NT2/D1 (cell line): ENCODE measurements at regions not wholly inside any gene's neighbourhood (a gene's known extent, or its start where the extent isn't known, plus 50 kb on each side); places are given as distances from the start of the nearest gene placed in this dataset.
A peak's percentile ranks its signal among the peaks of the same experiment; 100 is the strongest.

Source experiments
- DNase-seq: peaks from one replicate; pipeline ENCODE4 v3.0.0-alpha.2; 2011; ENCODE audit warnings: low read depth, low spot score
- H3K27me3 ChIP-seq: 2 replicates; pipeline ENCODE4 v1.6.0; 2011; ENCODE audit warnings: mild to moderate bottlenecking; ENCODE audit not compliant: insufficient read length, insufficient read depth
- H3K36me3 ChIP-seq: 2 replicates; pipeline ENCODE4 v1.6.1; 2011; ENCODE audit warnings: mild to moderate bottlenecking, low read length, mixed read lengths; ENCODE audit not compliant: insufficient read depth, insufficient read length
- H3K4me1 ChIP-seq: 2 replicates; pipeline ENCODE4 v1.5.1; 2011; ENCODE audit not compliant: insufficient read depth, insufficient read length
- H3K4me3 ChIP-seq: 2 replicates; pipeline ENCODE4 v1.5.1; 2011; ENCODE audit warnings: low read depth; ENCODE audit not compliant: insufficient read length
- H3K9ac ChIP-seq: 2 replicates; pipeline ENCODE4 v1.6.0; 2011; ENCODE audit warnings: low read depth; ENCODE audit not compliant: insufficient read length
- H3K9me3 ChIP-seq: 2 replicates; pipeline ENCODE4 v1.5.1; 2011; ENCODE audit warnings: mild to moderate bottlenecking, low read length; ENCODE audit not compliant: insufficient read depth
- SUZ12 ChIP-seq: IDR thresholded peaks from 2 replicates; pipeline ENCODE4 v1.6.1; 2011; ENCODE audit not compliant: insufficient read length, insufficient read depth; ENCODE audit errors: extremely low read depth
- YY1 ChIP-seq: IDR thresholded peaks from 2 replicates; pipeline ENCODE4 v1.6.1; 2011; ENCODE audit not compliant: insufficient read length, insufficient read depth
- ZNF274 ChIP-seq: IDR thresholded peaks from 2 replicates; pipeline ENCODE4 v1.6.1; 2011; ENCODE audit warnings: mild to moderate bottlenecking, low read depth, low read length

DNA sequence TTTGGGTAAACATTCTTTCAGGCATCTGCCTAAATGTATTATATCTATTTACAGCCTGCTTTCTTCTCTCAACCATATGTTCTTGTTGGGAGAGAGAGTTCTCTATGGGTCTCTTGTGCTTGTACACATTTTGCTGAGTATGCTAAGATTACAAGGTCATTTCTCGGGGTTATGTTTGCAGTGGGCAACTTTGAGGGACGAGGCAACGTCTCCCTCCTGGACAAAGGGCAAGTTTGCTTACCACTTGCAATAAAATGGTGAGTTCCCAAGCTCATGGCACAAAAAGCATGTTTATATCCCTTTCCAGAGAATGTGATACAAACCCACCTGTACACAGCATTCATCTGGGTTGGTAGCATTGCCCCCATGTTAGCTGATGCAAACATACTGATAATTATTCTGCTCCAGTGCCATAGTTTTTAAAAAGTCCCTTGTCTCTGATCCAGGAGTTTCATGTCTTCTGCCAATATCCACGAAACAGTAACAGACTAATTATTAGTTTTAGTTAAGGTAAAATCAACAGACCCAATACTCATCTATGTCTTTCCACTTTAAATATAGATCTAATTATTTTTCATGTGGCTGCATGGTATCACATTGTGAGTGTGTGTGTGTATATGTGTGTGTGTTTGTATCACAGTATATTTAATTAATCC is 84.2 kb upstream of the MAPK4 start:
- Histone ChIP-seq H3K36me3 (no peaks in the 10 kb centered on the region), H3K4me3 (no peak overlapping the region), H3K4me1 (no peaks in the 10 kb centered on the region), H3K27me3 (no peaks in the 10 kb centered on the region), H3K9me3 (no peaks in the 10 kb centered on the region), H3K9ac (no peak overlapping the region)
- DNase-seq: no peak
- TF ChIP-seq ZNF274: no peak
- no peak for TF ChIP-seq SUZ12
- TF ChIP-seq YY1: no peak

GRCh38 chr18:50492097-50492496 is 67.8 kb upstream of the MAPK4 start:
- peaks cover 8% of the 10 kb centered on the region for H3K9me3 ChIP-seq
- no peak for DNase-seq
- no peak overlapping the region for H3K9ac ChIP-seq
- H3K36me3 ChIP-seq: no peaks in the 10 kb centered on the region
- no peak for TF ChIP-seq SUZ12
- no peak for TF ChIP-seq ZNF274
- TF ChIP-seq YY1: no peak
- H3K4me3 ChIP-seq: no peak overlapping the region
- H3K4me1 ChIP-seq: no peaks in the 10 kb centered on the region
- no peaks in the 10 kb centered on the region for H3K27me3 ChIP-seq

DNA sequence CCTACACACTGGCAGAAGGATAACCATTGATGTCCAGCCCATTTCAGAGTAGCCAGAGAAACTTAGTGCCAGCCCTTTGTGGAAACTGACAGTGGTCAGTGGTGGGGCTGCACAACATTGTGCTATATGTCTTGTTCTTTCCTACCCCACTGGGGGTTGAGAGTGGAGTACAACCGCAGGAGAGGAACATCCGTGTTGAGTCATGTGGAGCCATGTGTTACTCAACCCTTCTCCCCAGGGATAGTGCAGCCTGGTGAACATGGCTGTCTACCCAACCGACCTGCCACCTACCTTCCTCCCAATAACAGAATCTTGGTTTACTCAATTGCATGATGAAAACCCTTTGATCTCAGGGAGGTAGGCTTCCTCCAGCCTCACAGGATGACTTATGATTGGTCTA is 65.3 kb upstream of the MAPK4 start:
- no peak for DNase-seq

GRCh38 chr18:50506362-50506761 is 53.5 kb upstream of the MAPK4 start:
- Histone ChIP-seq H3K27me3 (no peaks in the 10 kb centered on the region), H3K36me3 (no peaks in the 10 kb centered on the region), H3K4me3 (no peak overlapping the region), H3K4me1 (peaks cover 3% of the 10 kb centered on the region), H3K9ac (no peak overlapping the region), H3K9me3 (no peaks in the 10 kb centered on the region)
- no peak for TF ChIP-seq ZNF274
- TF ChIP-seq SUZ12: no peak
- no peak for TF ChIP-seq YY1
- no peak for DNase-seq

More for the DNA sequence above, 65.3 kb upstream of the MAPK4 start:
- no peaks in the 10 kb centered on the region for H3K36me3 ChIP-seq
- no peaks in the 10 kb centered on the region for H3K4me1 ChIP-seq
- TF ChIP-seq YY1 (no peak), ZNF274 (no peak), SUZ12 (no peak)
- H3K27me3 ChIP-seq: no peaks in the 10 kb centered on the region
- H3K4me3 ChIP-seq: no peak overlapping the region
- H3K9ac ChIP-seq: no peak overlapping the region
- peaks cover 8% of the 10 kb centered on the region for H3K9me3 ChIP-seq

- DNase-seq: peak; percentile 51
Measured at GRCh38 chr18:50507120-50507590, 52.7 kb upstream of the MAPK4 start.

GRCh38 chr18:50508228-50508627 is 51.7 kb upstream of the MAPK4 start:
- Histone ChIP-seq H3K4me3 (no peak overlapping the region), H3K36me3 (no peaks in the 10 kb centered on the region), H3K9me3 (no peaks in the 10 kb centered on the region), H3K9ac (no peak overlapping the region), H3K27me3 (no peaks in the 10 kb centered on the region), H3K4me1 (peaks cover 3% of the 10 kb centered on the region)
- TF ChIP-seq YY1 (no peak), ZNF274 (no peak), SUZ12 (no peak)
- DNase-seq: no peak

More at GRCh38 chr18:50507120-50507590, 52.7 kb upstream of the MAPK4 start:
- Histone ChIP-seq H3K27me3 (no peaks in the 10 kb centered on the region), H3K4me3 (no peak overlapping the region), H3K9ac (no peak overlapping the region), H3K9me3 (no peaks in the 10 kb centered on the region), H3K36me3 (no peaks in the 10 kb centered on the region), H3K4me1 (peaks cover 3% of the 10 kb centered on the region)
- TF ChIP-seq YY1 (no peak), ZNF274 (no peak), SUZ12 (no peak)

- no peak for DNase-seq
- no peaks in the 10 kb centered on the region for H3K27me3 ChIP-seq
- peaks cover 3% of the 10 kb centered on the region for H3K4me1 ChIP-seq
- H3K36me3 ChIP-seq: no peaks in the 10 kb centered on the region
- H3K9ac ChIP-seq: no peak overlapping the region
- TF ChIP-seq YY1 (no peak), ZNF274 (no peak), SUZ12 (no peak)
- no peak overlapping the region for H3K4me3 ChIP-seq
- H3K9me3 ChIP-seq: no peaks in the 10 kb centered on the region
Measured at GRCh38 chr18:50509012-50509411, 50.9 kb upstream of the MAPK4 start.
